HFFc6 (cell line): ENCODE measurements at regions not wholly inside any gene's neighbourhood (a gene's known extent, or its start where the extent isn't known, plus 50 kb on each side); places are given as distances from the start of the nearest gene placed in this dataset.

ENCODE experiments used
- DNase-seq: peaks from one replicate; pipeline ENCODE4 v3.0.0-alpha.2; 2018
- H3K27ac Mint-ChIP-seq: 2 replicates; pipeline ENCODE4 v1.8.0; 2020; ENCODE audit warnings: mild to moderate bottlenecking, mixed read lengths
- H3K27me3 Mint-ChIP-seq: 2 replicates; pipeline ENCODE4 v1.8.0; 2021; ENCODE audit warnings: mild to moderate bottlenecking, moderate library complexity, mixed read lengths; ENCODE audit not compliant: insufficient read depth
- H3K36me3 Mint-ChIP-seq: 2 replicates; pipeline ENCODE4 v1.8.0; 2021; ENCODE audit warnings: low read depth, mixed read lengths
- H3K4me1 Mint-ChIP-seq: 2 replicates; pipeline ENCODE4 v1.8.0; 2020; ENCODE audit warnings: low read depth, mixed read lengths
- H3K4me3 Mint-ChIP-seq: 2 replicates; pipeline ENCODE4 v1.8.0; 2020; ENCODE audit warnings: mild to moderate bottlenecking, moderate library complexity, mixed read lengths
- H3K9me3 Mint-ChIP-seq: 2 replicates; pipeline ENCODE4 v1.8.0; 2020; ENCODE audit warnings: mild to moderate bottlenecking, mixed read lengths
- CTCF ChIP-seq: fragments of 200-600 bp; sonication (generic); IDR thresholded peaks from 2 replicates; pipeline ENCODE4 v1.5.0; 2021; ENCODE audit warnings: antibody characterized with exemption, mild to moderate bottlenecking

GRCh38 chr11:43556612-43557375 is 123.7 kb upstream of the HSD17B12 start:
- peaks cover 46% of the 10 kb centered on the region for H3K27me3 Mint-ChIP-seq

GRCh38 chr11:43557553-43558110 is 122.9 kb upstream of the HSD17B12 start:
- H3K36me3 Mint-ChIP-seq, result no peaks in the 10 kb centered on the region
- DNase-seq, result no peak
- H3K9me3 Mint-ChIP-seq, result no peaks in the 10 kb centered on the region
- peaks cover 48% of the 10 kb centered on the region for H3K27me3 Mint-ChIP-seq
- peak; percentile 50 for TF ChIP-seq CTCF
- H3K27ac Mint-ChIP-seq, result no peak overlapping the region
- no peak overlapping the region for H3K4me3 Mint-ChIP-seq
- H3K4me1 Mint-ChIP-seq, result peaks cover 10% of the 10 kb centered on the region

More at GRCh38 chr11:43556612-43557375, 123.7 kb upstream of the HSD17B12 start:
- no peak for DNase-seq
- TF ChIP-seq CTCF, result no peak
- Mint-ChIP-seq H3K27ac (no peak overlapping the region), H3K36me3 (no peaks in the 10 kb centered on the region), H3K4me3 (no peak overlapping the region), H3K9me3 (no peaks in the 10 kb centered on the region), H3K4me1 (peaks cover 10% of the 10 kb centered on the region)

- DNase-seq, result no peak
- no peak overlapping the region for H3K27ac Mint-ChIP-seq
These were observed 122.4 kb upstream of the HSD17B12 start for GRCh38 chr11:43558146-43558545.

GRCh38 chr11:43558556-43559127 is 121.9 kb upstream of the HSD17B12 start:
- H3K27me3 Mint-ChIP-seq, result peaks cover 43% of the 10 kb centered on the region
- no peak overlapping the region for H3K27ac Mint-ChIP-seq
- H3K36me3 Mint-ChIP-seq, result no peaks in the 10 kb centered on the region
- no peak for TF ChIP-seq CTCF
- no peaks in the 10 kb centered on the region for H3K9me3 Mint-ChIP-seq
- peaks cover 10% of the 10 kb centered on the region for H3K4me1 Mint-ChIP-seq
- no peak for DNase-seq
- H3K4me3 Mint-ChIP-seq, result no peak overlapping the region

More at GRCh38 chr11:43558146-43558545, 122.4 kb upstream of the HSD17B12 start:
- Mint-ChIP-seq H3K4me3 (no peak overlapping the region), H3K4me1 (peaks cover 10% of the 10 kb centered on the region), H3K36me3 (no peaks in the 10 kb centered on the region), H3K27me3 (peaks cover 48% of the 10 kb centered on the region), H3K9me3 (no peaks in the 10 kb centered on the region)
- no peak for TF ChIP-seq CTCF

GRCh38 chr11:43561832-43562231 is 118.7 kb upstream of the HSD17B12 start:
- H3K36me3 Mint-ChIP-seq, result no peaks in the 10 kb centered on the region
- DNase-seq, result no peak
- H3K9me3 Mint-ChIP-seq, result no peaks in the 10 kb centered on the region
- H3K4me3 Mint-ChIP-seq, result no peak overlapping the region
- no peak for TF ChIP-seq CTCF
- H3K27ac Mint-ChIP-seq, result no peak overlapping the region
- peaks cover 6% of the 10 kb centered on the region for H3K4me1 Mint-ChIP-seq
- H3K27me3 Mint-ChIP-seq, result peaks cover 46% of the 10 kb centered on the region
